Smooth muscle cell (in vitro differentiated cells): ENCODE measurements at regions not wholly inside any gene's neighbourhood (a gene's known extent, or its start where the extent isn't known, plus 50 kb on each side); places are given as distances from the start of the nearest gene placed in this dataset.

Experiments used
- DNase-seq: peaks from one replicate; lab custom pipeline; 2025; ENCODE audit not compliant: unreplicated experiment; lab: John Stamatoyannopoulos, UW
- H2AFZ ChIP-seq: fragments of 200-600 bp; sonication (generic); 2 replicates; pipeline ENCODE4 v1.6.0; 2016; ENCODE audit warnings: antibody characterized with exemption, low read depth, mild to moderate bottlenecking
- H3F3A ChIP-seq: fragments of 200-600 bp; sonication (generic); 2 replicates; pipeline ENCODE4 v1.6.0; 2017; ENCODE audit warnings: antibody characterized with exemption, low read depth
- H3K27ac ChIP-seq: fragments of 200-600 bp; sonication (generic); 2 replicates; pipeline ENCODE4 v1.5.1; 2016; ENCODE audit warnings: low read depth, mild to moderate bottlenecking
- H3K27me3 ChIP-seq: fragments of 200-600 bp; sonication (generic); 2 replicates; pipeline ENCODE4 v1.6.1; 2016; ENCODE audit warnings: low read depth, mild to moderate bottlenecking
- H3K36me3 ChIP-seq: fragments of 200-600 bp; sonication (generic); 2 replicates; pipeline ENCODE4 v1.5.1; 2016; ENCODE audit warnings: low read depth
- H3K4me1 ChIP-seq: fragments of 200-600 bp; sonication (generic); 2 replicates; pipeline ENCODE4 v1.5.1; 2016; ENCODE audit warnings: low read depth
- H3K4me2 ChIP-seq: fragments of 200-600 bp; sonication (generic); 2 replicates; pipeline ENCODE4 v1.6.0; 2016; ENCODE audit warnings: mild to moderate bottlenecking
- H3K4me3 ChIP-seq: fragments of 200-600 bp; sonication (generic); 2 replicates; pipeline ENCODE4 v1.5.1; 2016; ENCODE audit warnings: mild to moderate bottlenecking
- H3K79me2 ChIP-seq: fragments of 200-600 bp; sonication (generic); 2 replicates; pipeline ENCODE4 v1.6.0; 2016; ENCODE audit warnings: low read depth, mild to moderate bottlenecking
- H3K9ac ChIP-seq: fragments of 200-600 bp; sonication (generic); 2 replicates; pipeline ENCODE4 v1.6.0; 2016; ENCODE audit warnings: low read depth
- H3K9me3 ChIP-seq: fragments of 200-600 bp; sonication (generic); replicated peaks from 2 replicates; pipeline ENCODE4 v1.5.1; 2016; ENCODE audit warnings: low read depth
- H4K20me1 ChIP-seq: fragments of 200-600 bp; sonication (generic); 2 replicates; pipeline ENCODE4 v1.6.0; 2016; ENCODE audit warnings: low read depth
- WGBS: methylation state at CpG from one replicate; pipeline ENCODE4 v1.1.7; 2016; ENCODE audit warnings: low lambda C conversion rate; 5-methylcytosine and 5-hydroxymethylcytosine counted together
- TF ChIP-seq, protein P1 (sequence below): fragments of 200-600 bp; sonication (generic); IDR thresholded peaks from 2 replicates; pipeline ENCODE4 v1.5.1; 2017; ENCODE audit warnings: borderline replicate concordance, mild to moderate bottlenecking, antibody characterized with exemption; ENCODE audit not compliant: insufficient read depth, poor library complexity, severe bottlenecking

DNA sequence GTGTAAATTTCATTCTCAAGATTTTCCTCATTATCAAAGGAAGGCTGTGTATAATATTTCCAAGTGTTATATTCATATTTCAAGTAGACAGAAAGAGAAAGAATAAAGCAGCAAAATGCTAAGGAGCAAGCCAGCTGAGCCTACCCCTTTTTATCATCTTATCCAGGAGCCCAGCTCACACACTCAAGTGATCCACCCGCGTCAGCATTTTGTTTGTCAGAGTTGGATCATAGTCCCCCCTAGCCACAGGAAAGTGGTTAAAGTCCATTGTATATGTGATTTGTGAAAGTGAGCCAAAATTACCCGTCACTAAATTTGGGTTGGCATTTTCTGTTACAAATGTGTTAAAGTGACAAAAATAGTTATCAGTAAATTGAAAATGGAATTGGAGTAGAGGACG is 289.3 kb upstream of the CTSO start:
- H3K9ac ChIP-seq = no peak overlapping the region
- no peak for DNase-seq
- H3K4me2 ChIP-seq = no peak overlapping the region
- no peaks in the 10 kb centered on the region for H3F3A ChIP-seq
- no peak overlapping the region for H2AFZ ChIP-seq
- no peaks in the 10 kb centered on the region for H3K79me2 ChIP-seq
- H4K20me1 ChIP-seq = no peaks in the 10 kb centered on the region
- H3K9me3 ChIP-seq = no peaks in the 10 kb centered on the region
- no peak overlapping the region for H3K27ac ChIP-seq
- no peaks in the 10 kb centered on the region for H3K36me3 ChIP-seq
- 90% methylated on average over 4 of the region's 4 CpGs for WGBS
- H3K4me3 ChIP-seq = no peak overlapping the region
- no peaks in the 10 kb centered on the region for H3K27me3 ChIP-seq
- no peaks in the 10 kb centered on the region for H3K4me1 ChIP-seq
- TF ChIP-seq, protein P1, sequence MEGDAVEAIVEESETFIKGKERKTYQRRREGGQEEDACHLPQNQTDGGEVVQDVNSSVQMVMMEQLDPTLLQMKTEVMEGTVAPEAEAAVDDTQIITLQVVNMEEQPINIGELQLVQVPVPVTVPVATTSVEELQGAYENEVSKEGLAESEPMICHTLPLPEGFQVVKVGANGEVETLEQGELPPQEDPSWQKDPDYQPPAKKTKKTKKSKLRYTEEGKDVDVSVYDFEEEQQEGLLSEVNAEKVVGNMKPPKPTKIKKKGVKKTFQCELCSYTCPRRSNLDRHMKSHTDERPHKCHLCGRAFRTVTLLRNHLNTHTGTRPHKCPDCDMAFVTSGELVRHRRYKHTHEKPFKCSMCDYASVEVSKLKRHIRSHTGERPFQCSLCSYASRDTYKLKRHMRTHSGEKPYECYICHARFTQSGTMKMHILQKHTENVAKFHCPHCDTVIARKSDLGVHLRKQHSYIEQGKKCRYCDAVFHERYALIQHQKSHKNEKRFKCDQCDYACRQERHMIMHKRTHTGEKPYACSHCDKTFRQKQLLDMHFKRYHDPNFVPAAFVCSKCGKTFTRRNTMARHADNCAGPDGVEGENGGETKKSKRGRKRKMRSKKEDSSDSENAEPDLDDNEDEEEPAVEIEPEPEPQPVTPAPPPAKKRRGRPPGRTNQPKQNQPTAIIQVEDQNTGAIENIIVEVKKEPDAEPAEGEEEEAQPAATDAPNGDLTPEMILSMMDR = no peak

DNA sequence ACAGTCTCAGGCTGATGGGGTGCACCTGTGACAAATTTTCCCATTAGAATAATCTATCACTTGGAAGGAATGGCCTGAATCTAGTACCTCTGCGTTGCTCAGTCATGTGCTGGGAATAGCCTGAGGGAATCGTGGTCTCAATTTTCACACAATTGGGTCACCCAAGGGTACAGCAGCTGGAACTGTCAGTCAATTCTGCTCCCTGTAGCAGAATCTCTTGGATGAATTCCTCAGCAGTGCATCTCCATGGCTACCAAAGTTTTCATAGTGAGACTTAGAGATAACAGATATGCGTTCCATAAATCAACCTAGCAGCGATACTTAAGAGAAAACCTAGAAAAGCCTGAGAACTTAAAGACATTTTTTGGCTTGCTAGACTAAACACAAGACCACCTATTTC is 288.7 kb upstream of the CTSO start:
- 90% methylated on average over 4 of the region's 4 CpGs for WGBS

DNA sequence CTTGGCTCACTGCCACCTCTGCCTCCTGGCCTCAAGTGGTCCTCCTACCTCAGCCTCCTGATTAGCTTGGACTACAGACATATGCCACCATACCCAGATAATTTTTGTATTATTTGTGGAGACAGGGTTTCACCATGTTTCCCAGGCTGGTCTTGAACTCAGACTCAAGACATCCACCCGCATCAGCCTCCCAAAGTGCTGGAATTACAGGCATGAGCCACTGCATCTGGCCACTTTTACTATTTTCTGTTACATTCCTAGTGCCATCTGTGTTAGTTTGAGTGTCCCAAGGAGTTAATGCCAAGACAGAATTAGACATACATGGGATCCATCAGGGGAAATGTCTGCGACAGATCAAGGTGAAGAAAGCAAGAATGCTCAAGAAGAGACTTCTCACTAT is 288.2 kb upstream of the CTSO start:
- Histone ChIP-seq H3K36me3 (no peaks in the 10 kb centered on the region), H3K4me1 (no peaks in the 10 kb centered on the region), H3K27ac (no peak overlapping the region), H3K4me2 (no peak overlapping the region), H3K4me3 (no peak overlapping the region), H3K79me2 (no peaks in the 10 kb centered on the region), H3F3A (no peaks in the 10 kb centered on the region), H3K27me3 (no peaks in the 10 kb centered on the region), H3K9ac (no peak overlapping the region), H4K20me1 (no peaks in the 10 kb centered on the region), H3K9me3 (no peaks in the 10 kb centered on the region), H2AFZ (no peak overlapping the region)
- no peak for DNase-seq
- TF ChIP-seq, protein P1 = no peak
- 69% methylated on average over 2 of the region's 2 CpGs for WGBS

More for the DNA sequence above, 288.7 kb upstream of the CTSO start:
- no peaks in the 10 kb centered on the region for H3K36me3 ChIP-seq
- no peaks in the 10 kb centered on the region for H4K20me1 ChIP-seq
- no peaks in the 10 kb centered on the region for H3K4me1 ChIP-seq
- no peak overlapping the region for H3K27ac ChIP-seq
- H3F3A ChIP-seq = no peaks in the 10 kb centered on the region
- no peak for DNase-seq
- H3K9me3 ChIP-seq = no peaks in the 10 kb centered on the region
- no peak overlapping the region for H3K4me3 ChIP-seq
- no peaks in the 10 kb centered on the region for H3K79me2 ChIP-seq
- H3K4me2 ChIP-seq = no peak overlapping the region
- no peak overlapping the region for H2AFZ ChIP-seq
- no peaks in the 10 kb centered on the region for H3K27me3 ChIP-seq
- H3K9ac ChIP-seq = no peak overlapping the region
- TF ChIP-seq, protein P1 = no peak

DNA sequence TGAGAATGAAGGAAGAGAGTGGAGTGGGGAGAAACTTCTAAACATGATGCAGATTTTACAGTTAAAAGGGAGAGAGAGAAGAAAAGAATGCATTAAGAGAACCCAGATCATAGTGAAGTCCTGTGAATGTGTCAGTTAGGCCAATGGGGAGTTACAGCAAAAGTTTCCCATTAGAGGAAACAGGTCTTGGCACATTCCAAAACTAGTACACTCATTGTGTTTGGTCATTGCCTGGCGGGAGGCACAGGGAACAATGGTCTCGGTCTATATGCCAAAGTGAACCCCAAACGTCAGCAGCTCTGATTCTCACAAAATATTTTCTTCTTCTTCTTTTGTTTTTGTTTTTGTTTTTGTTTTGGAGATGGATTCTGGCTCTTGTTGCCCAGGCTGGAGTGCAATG is 284.5 kb upstream of the CTSO start:
- TF ChIP-seq, protein P1 = no peak
- H2AFZ ChIP-seq = no peak overlapping the region
- no peaks in the 10 kb centered on the region for H4K20me1 ChIP-seq
- H3K9ac ChIP-seq = no peak overlapping the region
- 90% methylated on average over 3 of the region's 3 CpGs for WGBS
- peak overlapping the region; percentile 51 for H3K27ac ChIP-seq
- H3K4me2 ChIP-seq = no peak overlapping the region
- no peak overlapping the region for H3K4me3 ChIP-seq
- no peaks in the 10 kb centered on the region for H3K36me3 ChIP-seq
- H3F3A ChIP-seq = no peaks in the 10 kb centered on the region
- H3K9me3 ChIP-seq = no peaks in the 10 kb centered on the region
- no peaks in the 10 kb centered on the region for H3K4me1 ChIP-seq
- no peak for DNase-seq
- no peaks in the 10 kb centered on the region for H3K79me2 ChIP-seq
- H3K27me3 ChIP-seq = no peaks in the 10 kb centered on the region
